ENCODE measurements at regions not wholly inside any gene's neighbourhood (a gene's known extent, or its start where the extent isn't known, plus 50 kb on each side); places are given as distances from the start of the nearest gene placed in this dataset.

GRCh38 chr3:72290859-72291638 lies 506.1 kb upstream of the PROK2 start:
- Mint-ChIP-seq H3K4me3 (no peak overlapping the region), H3K27me3 (peaks cover 3% of the 10 kb centered on the region), H3K27ac (no peak overlapping the region), H3K4me1 (peaks cover 12% of the 10 kb centered on the region), H3K36me3 (ENCODE audit: low read depth) (no peaks in the 10 kb centered on the region), H3K9me3 (ENCODE audit: low read depth) (no peaks in the 10 kb centered on the region)
- ChIA-PET CTCF (no interaction called here), POLR2A (no interaction called here)
- intact Hi-C loops (cut with DNase I, micrococcal nuclease): loop anchor here in 1 of 2 experiments (5.0 kb wide), 1 partner anchor 54 kb away; no protein-coding TSS in a partner anchor
- no peak for ATAC-seq
- DNase-seq: no peak

- POLR2A ChIA-PET: interaction anchor here (0.7 kb wide), 1 partner anchor 16 kb away, joined by 3 read pairs; no protein-coding TSS in a partner anchor
- DNase-seq (no peak), ATAC-seq (no peak)
- CTCF ChIA-PET: interaction anchor here (0.7 kb wide), 1 partner anchor 13 kb away, joined by 4 read pairs; no protein-coding TSS in a partner anchor
- intact Hi-C loops (cut with DNase I, micrococcal nuclease): loop anchor here in 1 of 2 experiments (5.0 kb wide), 1 partner anchor 52 kb away; no protein-coding TSS in a partner anchor
- Mint-ChIP-seq H3K36me3 (ENCODE audit: low read depth) (no peaks in the 10 kb centered on the region), H3K27ac (no peak overlapping the region), H3K9me3 (ENCODE audit: low read depth) (no peaks in the 10 kb centered on the region), H3K27me3 (peaks cover 3% of the 10 kb centered on the region), H3K4me1 (peaks cover 12% of the 10 kb centered on the region), H3K4me3 (no peak overlapping the region)
Measured at GRCh38 chr3:72289692-72290071, 504.7 kb upstream of the PROK2 start.

DNA sequence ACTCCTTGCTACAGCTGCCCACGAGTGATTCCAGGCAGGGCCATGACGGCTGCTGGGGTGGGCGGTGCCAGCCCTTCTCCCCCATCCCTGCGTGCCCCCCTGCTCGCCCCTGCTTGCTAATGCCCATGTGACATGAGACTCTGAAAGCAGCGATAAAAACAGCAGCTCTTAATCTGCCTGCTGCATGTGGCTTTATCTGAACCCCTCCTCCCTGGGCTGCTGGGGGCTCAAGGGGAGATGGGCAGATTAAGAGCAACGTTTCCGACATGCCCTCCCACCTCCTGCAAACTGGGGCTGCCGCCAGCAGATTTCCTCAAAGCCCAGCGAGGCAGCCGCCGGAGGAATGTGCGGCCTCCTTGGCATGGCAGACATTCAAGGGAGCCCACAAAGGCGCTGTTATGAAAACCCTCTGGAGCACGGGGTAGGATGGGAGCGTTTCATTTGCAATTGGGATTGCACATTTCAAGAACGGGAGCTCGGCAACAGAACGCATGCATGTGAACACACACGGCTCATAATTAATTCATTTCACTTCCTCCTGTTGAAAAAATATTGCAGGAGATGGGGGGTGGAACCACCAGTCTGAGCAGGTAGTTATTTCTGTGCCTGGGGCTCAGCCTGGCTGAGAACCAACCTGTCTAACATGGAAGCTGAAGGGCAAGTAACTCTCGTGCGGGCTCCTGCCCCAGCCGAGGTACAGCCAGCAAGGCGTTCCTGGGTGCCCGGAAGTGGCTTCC lies 504.2 kb upstream of the PROK2 start:
- Mint-ChIP-seq H3K36me3 (ENCODE audit: low read depth) (no peaks in the 10 kb centered on the region), H3K27me3 (peaks cover 3% of the 10 kb centered on the region), H3K4me3 (peak overlapping the region; percentile 34), H3K4me1 (peaks cover 12% of the 10 kb centered on the region), H3K9me3 (ENCODE audit: low read depth) (no peaks in the 10 kb centered on the region), H3K27ac (peak overlapping the region; percentile 49)
- ATAC-seq (peak; percentile 39), DNase-seq (no peak)
- POLR2A ChIA-PET: interaction anchor here (0.7 kb wide), 1 partner anchor 17 kb away, joined by 3 read pairs; no protein-coding TSS in a partner anchor
- intact Hi-C loops (cut with DNase I, micrococcal nuclease): no loop called here
- CTCF ChIA-PET: interaction anchor here (0.7 kb wide), 1 partner anchor 13 kb away, joined by 4 read pairs; no protein-coding TSS in a partner anchor

DNA sequence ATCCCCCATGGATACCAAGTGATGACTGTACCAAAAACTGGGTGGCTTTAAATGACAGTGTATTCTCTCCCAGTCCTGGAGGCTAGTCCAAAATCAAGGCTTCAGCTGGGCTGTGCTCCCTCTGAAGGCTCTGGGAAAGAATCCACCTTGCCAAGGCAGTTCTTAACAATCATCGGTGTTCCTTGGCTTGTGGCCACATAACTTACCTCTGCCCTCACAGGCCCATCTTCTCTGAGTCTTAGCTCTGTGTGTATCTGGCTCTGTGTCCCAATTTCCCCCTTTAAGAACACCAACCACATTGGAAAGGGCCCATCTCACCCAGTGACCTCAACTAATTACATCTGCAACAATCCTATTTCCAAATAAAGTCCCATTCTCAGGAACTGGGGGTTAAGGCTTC lies 503.0 kb upstream of the PROK2 start:
- H3K9me3 Mint-ChIP-seq (ENCODE audit: low read depth): peaks cover 2% of the 10 kb centered on the region
- no peak overlapping the region for H3K27ac Mint-ChIP-seq
- CTCF ChIA-PET: interaction anchor here (0.7 kb wide), 1 partner anchor 33 kb away, joined by 3 read pairs; no protein-coding TSS in a partner anchor
- H3K36me3 Mint-ChIP-seq (ENCODE audit: low read depth): no peaks in the 10 kb centered on the region
- intact Hi-C loops (cut with DNase I, micrococcal nuclease): no loop called here
- no peak overlapping the region for H3K4me3 Mint-ChIP-seq
- peaks cover 3% of the 10 kb centered on the region for H3K27me3 Mint-ChIP-seq
- ATAC-seq: no peak
- DNase-seq: no peak
- H3K4me1 Mint-ChIP-seq: peaks cover 12% of the 10 kb centered on the region
- POLR2A ChIA-PET: no interaction called here

GRCh38 chr3:72285502-72285901 lies 500.6 kb upstream of the PROK2 start:
- DNase-seq (no peak), ATAC-seq (no peak)
- Mint-ChIP-seq H3K36me3 (ENCODE audit: low read depth) (no peaks in the 10 kb centered on the region), H3K4me3 (no peak overlapping the region), H3K27me3 (peaks cover 6% of the 10 kb centered on the region), H3K27ac (no peak overlapping the region), H3K9me3 (ENCODE audit: low read depth) (peaks cover 4% of the 10 kb centered on the region), H3K4me1 (peaks cover 12% of the 10 kb centered on the region)
- ChIA-PET POLR2A (no interaction called here), CTCF (interaction anchor here (0.5 to 1.1 kb wide), 3 partner anchors 49 to 162 kb away, joined by 3 to 7 read pairs (median 3); no protein-coding TSS in a partner anchor)
- intact Hi-C loops (cut with DNase I, micrococcal nuclease): no loop called here

- ChIA-PET POLR2A (no interaction called here), CTCF (interaction anchor here (1.1 kb wide), 1 partner anchor 61 kb away, joined by 7 read pairs; no protein-coding TSS in a partner anchor)
- Mint-ChIP-seq H3K4me1 (peaks cover 9% of the 10 kb centered on the region), H3K27ac (no peak overlapping the region), H3K27me3 (peaks cover 6% of the 10 kb centered on the region), H3K4me3 (no peak overlapping the region), H3K36me3 (ENCODE audit: low read depth) (no peaks in the 10 kb centered on the region), H3K9me3 (ENCODE audit: low read depth) (peaks cover 4% of the 10 kb centered on the region)
- DNase-seq: no peak
- intact Hi-C loops (cut with DNase I, micrococcal nuclease): no loop called here
- ATAC-seq: no peak
Measured at GRCh38 chr3:72284471-72284870, 499.5 kb upstream of the PROK2 start.

DNA sequence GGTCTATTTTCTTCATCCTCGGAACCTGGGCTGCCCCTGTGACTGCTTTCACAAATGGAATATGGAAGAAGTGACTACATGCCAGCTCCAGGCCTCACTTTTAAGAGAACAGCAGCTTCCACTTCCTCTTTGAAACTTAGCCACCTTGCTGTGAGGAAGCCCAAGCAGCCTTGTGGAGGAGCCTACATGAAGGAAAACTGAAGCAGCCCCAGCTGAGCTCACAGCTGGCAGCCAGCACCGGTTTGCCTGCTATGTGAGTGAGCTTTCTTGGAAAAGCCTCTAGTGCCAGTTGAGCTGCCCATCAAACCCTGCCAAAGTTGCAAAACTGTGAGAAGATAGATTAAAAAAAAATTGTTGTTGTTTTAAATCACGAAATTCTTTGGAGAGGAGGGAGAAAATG lies 498.0 kb upstream of the PROK2 start:
- H3K36me3 Mint-ChIP-seq (ENCODE audit: low read depth): no peaks in the 10 kb centered on the region
- H3K27me3 Mint-ChIP-seq: peaks cover 3% of the 10 kb centered on the region
- no peak overlapping the region for H3K4me3 Mint-ChIP-seq
- DNase-seq (no peak), ATAC-seq (no peak)
- H3K9me3 Mint-ChIP-seq (ENCODE audit: low read depth): peaks cover 4% of the 10 kb centered on the region
- H3K4me1 Mint-ChIP-seq: no peaks in the 10 kb centered on the region
- H3K27ac Mint-ChIP-seq: no peak overlapping the region
- intact Hi-C loops (cut with DNase I, micrococcal nuclease): no loop called here
- POLR2A ChIA-PET: no interaction called here
- CTCF ChIA-PET: no interaction called here

GRCh38 chr3:72281551-72281950 lies 496.6 kb upstream of the PROK2 start:
- H3K4me1 Mint-ChIP-seq: no peaks in the 10 kb centered on the region
- ChIA-PET POLR2A (no interaction called here), CTCF (no interaction called here)
- peaks cover 4% of the 10 kb centered on the region for H3K9me3 Mint-ChIP-seq (ENCODE audit: low read depth)
- peaks cover 3% of the 10 kb centered on the region for H3K27me3 Mint-ChIP-seq
- no peak overlapping the region for H3K27ac Mint-ChIP-seq
- no peak for DNase-seq
- no peak for ATAC-seq
- intact Hi-C loops (cut with DNase I, micrococcal nuclease): no loop called here
- H3K4me3 Mint-ChIP-seq: no peak overlapping the region
- H3K36me3 Mint-ChIP-seq (ENCODE audit: low read depth): no peaks in the 10 kb centered on the region

DNA sequence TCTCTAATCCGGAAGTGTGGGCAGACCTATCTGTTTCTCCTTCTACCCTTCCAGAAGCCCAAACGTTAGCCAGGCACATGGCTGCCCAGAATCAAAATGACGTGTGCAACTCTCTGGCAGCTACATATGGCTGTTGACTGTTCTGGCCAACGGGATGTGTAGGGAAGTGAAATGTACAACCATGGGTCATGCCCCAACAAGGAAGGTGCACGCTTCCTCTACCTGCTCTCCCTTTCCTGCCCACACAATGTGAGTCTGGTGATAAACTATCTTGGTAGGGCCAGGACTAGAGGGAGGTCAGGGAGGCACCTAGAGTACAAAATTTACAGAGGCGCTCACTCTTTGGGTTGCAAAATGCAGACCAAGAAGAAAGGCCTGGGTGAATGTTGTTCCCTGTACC lies 495.9 kb upstream of the PROK2 start:
- H3K36me3 Mint-ChIP-seq (ENCODE audit: low read depth): no peaks in the 10 kb centered on the region
- no peak for DNase-seq
- no peak overlapping the region for H3K27ac Mint-ChIP-seq
- peaks cover 3% of the 10 kb centered on the region for H3K27me3 Mint-ChIP-seq
- peaks cover 4% of the 10 kb centered on the region for H3K9me3 Mint-ChIP-seq (ENCODE audit: low read depth)
- no peak for ATAC-seq
- CTCF ChIA-PET: no interaction called here
- H3K4me1 Mint-ChIP-seq: no peaks in the 10 kb centered on the region
- POLR2A ChIA-PET: no interaction called here
- intact Hi-C loops (cut with DNase I, micrococcal nuclease): no loop called here
- H3K4me3 Mint-ChIP-seq: no peak overlapping the region

DNA sequence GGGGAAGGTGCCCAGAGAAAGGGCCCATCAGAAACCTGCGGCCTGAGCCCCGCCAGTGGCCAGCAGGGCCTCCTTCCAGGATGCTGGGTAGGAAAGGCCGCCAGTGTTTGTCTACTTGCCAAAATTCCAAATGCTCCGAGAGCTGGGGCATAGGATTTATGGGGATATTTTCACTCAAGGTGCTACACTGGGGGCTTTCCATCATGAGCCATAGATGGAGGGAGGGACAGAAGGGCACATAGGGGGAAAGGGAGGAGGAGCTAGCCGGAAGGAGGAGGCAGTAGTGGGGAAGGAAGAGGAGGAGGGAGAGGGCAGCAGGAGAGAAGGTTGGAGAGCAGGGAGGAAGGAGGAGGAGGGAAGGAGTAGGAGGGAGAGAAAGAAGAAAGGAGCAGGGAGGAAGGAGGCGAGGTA lies 494.7 kb upstream of the PROK2 start:
- no peak overlapping the region for H3K27ac Mint-ChIP-seq
- CTCF ChIA-PET: no interaction called here
- peaks cover 6% of the 10 kb centered on the region for H3K4me1 Mint-ChIP-seq
- peaks cover 4% of the 10 kb centered on the region for H3K9me3 Mint-ChIP-seq (ENCODE audit: low read depth)
- intact Hi-C loops (cut with DNase I, micrococcal nuclease): no loop called here
- DNase-seq: no peak
- peaks cover 3% of the 10 kb centered on the region for H3K27me3 Mint-ChIP-seq
- POLR2A ChIA-PET: no interaction called here
- no peak for ATAC-seq
- H3K36me3 Mint-ChIP-seq (ENCODE audit: low read depth): no peaks in the 10 kb centered on the region
- H3K4me3 Mint-ChIP-seq: no peak overlapping the region

- H3K9me3 Mint-ChIP-seq (ENCODE audit: low read depth): peaks cover 4% of the 10 kb centered on the region
- peaks cover 3% of the 10 kb centered on the region for H3K27me3 Mint-ChIP-seq
- H3K4me1 Mint-ChIP-seq: peaks cover 11% of the 10 kb centered on the region
- DNase-seq (no peak), ATAC-seq (no peak)
- ChIA-PET POLR2A (no interaction called here), CTCF (interaction anchor here (1.1 kb wide), 1 partner anchor 14 kb away, joined by 5 read pairs; no protein-coding TSS in a partner anchor)
- intact Hi-C loops (cut with DNase I, micrococcal nuclease): no loop called here
- H3K27ac Mint-ChIP-seq: no peak overlapping the region
- H3K4me3 Mint-ChIP-seq: no peak overlapping the region
- H3K36me3 Mint-ChIP-seq (ENCODE audit: low read depth): no peaks in the 10 kb centered on the region
Measured at GRCh38 chr3:72279068-72279604, 494.2 kb upstream of the PROK2 start.
